ENCODE measurements at regions not wholly inside any gene's neighbourhood (a gene's known extent, or its start where the extent isn't known, plus 50 kb on each side); places are given as distances from the start of the nearest gene placed in this dataset.

DNA sequence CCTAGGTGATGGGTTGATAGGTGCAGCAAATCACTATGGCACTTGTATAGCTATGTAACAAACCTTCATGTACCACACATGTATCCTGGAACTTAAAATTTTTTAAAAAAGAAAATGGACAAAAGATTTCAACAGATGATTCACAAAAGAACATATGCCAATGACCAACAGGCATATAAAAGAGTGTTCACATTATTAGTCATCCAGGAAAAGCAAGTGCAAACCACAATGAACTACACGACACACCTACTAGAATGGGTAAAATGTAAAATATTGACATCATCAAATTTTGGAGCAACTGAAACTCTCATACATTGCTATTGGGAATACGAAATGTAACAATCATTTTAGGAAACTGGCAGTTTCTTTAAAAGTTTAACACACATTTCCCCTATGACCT lies 109.9 kb downstream of the YIPF5 start:
- H3K4me3 ChIP-seq (ENCODE audit: low read depth, low read length), result no peak overlapping the region
- H3K36me3 ChIP-seq, result no peaks in the 10 kb centered on the region
- no peak for TF ChIP-seq CTCF (IDR thresholded peaks at IDR 0.05; ENCODE audit: low read depth, low read length)
- H3K9me3 ChIP-seq (ENCODE audit: severe bottlenecking), result peaks cover 1% of the 10 kb centered on the region
- H3K27me3 ChIP-seq (ENCODE audit: insufficient read depth, low read depth, severe bottlenecking), result no peaks in the 10 kb centered on the region
- no peak for DNase-seq
- H3K27ac ChIP-seq, result no peak overlapping the region

GRCh38 chr5:144065786-144066185 lies 104.7 kb downstream of the YIPF5 start:
- TF ChIP-seq CTCF (IDR thresholded peaks at IDR 0.05; ENCODE audit: low read depth, low read length), result no peak
- DNase-seq, result no peak
- no peak overlapping the region for H3K27ac ChIP-seq

GRCh38 chr5:144072518-144072927 lies 97.9 kb downstream of the YIPF5 start:
- Histone ChIP-seq H3K4me3 (ENCODE audit: low read depth, low read length) (no peak overlapping the region), H3K9me3 (ENCODE audit: severe bottlenecking) (no peaks in the 10 kb centered on the region), H3K36me3 (no peaks in the 10 kb centered on the region), H3K27ac (no peak overlapping the region), H3K27me3 (ENCODE audit: insufficient read depth, low read depth, severe bottlenecking) (no peaks in the 10 kb centered on the region)
- DNase-seq, result no peak
- no peak for TF ChIP-seq CTCF (IDR thresholded peaks at IDR 0.05; ENCODE audit: low read depth, low read length)

More at GRCh38 chr5:144065786-144066185, 104.7 kb downstream of the YIPF5 start:
- Histone ChIP-seq H3K9me3 (ENCODE audit: severe bottlenecking) (no peaks in the 10 kb centered on the region), H3K36me3 (no peaks in the 10 kb centered on the region), H3K27me3 (ENCODE audit: insufficient read depth, low read depth, severe bottlenecking) (no peaks in the 10 kb centered on the region), H3K4me3 (ENCODE audit: low read depth, low read length) (no peak overlapping the region)

- Histone ChIP-seq H3K27me3 (ENCODE audit: insufficient read depth, low read depth, severe bottlenecking) (no peaks in the 10 kb centered on the region), H3K27ac (no peak overlapping the region), H3K36me3 (no peaks in the 10 kb centered on the region), H3K4me3 (ENCODE audit: low read depth, low read length) (no peak overlapping the region), H3K9me3 (ENCODE audit: severe bottlenecking) (peaks cover 2% of the 10 kb centered on the region)
- TF ChIP-seq CTCF (IDR thresholded peaks at IDR 0.05; ENCODE audit: low read depth, low read length), result no peak
- no peak for DNase-seq
Observed at GRCh38 chr5:144076521-144077083, 93.9 kb downstream of the YIPF5 start.

- H3K27me3 ChIP-seq (ENCODE audit: insufficient read depth, low read depth, severe bottlenecking), result no peaks in the 10 kb centered on the region
- H3K36me3 ChIP-seq, result no peaks in the 10 kb centered on the region
- no peak overlapping the region for H3K27ac ChIP-seq
- TF ChIP-seq CTCF (IDR thresholded peaks at IDR 0.05; ENCODE audit: low read depth, low read length), result no peak
- peaks cover 4% of the 10 kb centered on the region for H3K9me3 ChIP-seq (ENCODE audit: severe bottlenecking)
- DNase-seq, result no peak
- no peak overlapping the region for H3K4me3 ChIP-seq (ENCODE audit: low read depth, low read length)
Observed at GRCh38 chr5:144083185-144083584, 87.3 kb downstream of the YIPF5 start.

- no peaks in the 10 kb centered on the region for H3K27me3 ChIP-seq (ENCODE audit: insufficient read depth, low read depth, severe bottlenecking)
- DNase-seq, result no peak
- H3K36me3 ChIP-seq, result no peaks in the 10 kb centered on the region
- no peak overlapping the region for H3K27ac ChIP-seq
- no peak overlapping the region for H3K4me3 ChIP-seq (ENCODE audit: low read depth, low read length)
- peaks cover 4% of the 10 kb centered on the region for H3K9me3 ChIP-seq (ENCODE audit: severe bottlenecking)
- TF ChIP-seq CTCF (IDR thresholded peaks at IDR 0.05; ENCODE audit: low read depth, low read length), result no peak
Observed at GRCh38 chr5:144084971-144085370, 85.5 kb downstream of the YIPF5 start.

Measured in WERI-Rb-1 (cell line).